GM04504 (cell line): ENCODE measurements at regions not wholly inside any gene's neighbourhood (a gene's known extent, or its start where the extent isn't known, plus 50 kb on each side); places are given as distances from the start of the nearest gene placed in this dataset.
"Not testable (repeated sequence)": the region's sequence is repeated elsewhere in the genome, so short reads cannot be mapped to it uniquely, and the experiment has no call there.

Experiments used
- DNase-seq: peaks from one replicate; pipeline ENCODE4 v3.0.0-alpha.2; 2012; ENCODE audit warnings: low read depth

GRCh38 chr10:107504011-107504410, 339.5 kb upstream of the SORCS1 start:
- DNase-seq = not testable (repeated sequence)

DNA sequence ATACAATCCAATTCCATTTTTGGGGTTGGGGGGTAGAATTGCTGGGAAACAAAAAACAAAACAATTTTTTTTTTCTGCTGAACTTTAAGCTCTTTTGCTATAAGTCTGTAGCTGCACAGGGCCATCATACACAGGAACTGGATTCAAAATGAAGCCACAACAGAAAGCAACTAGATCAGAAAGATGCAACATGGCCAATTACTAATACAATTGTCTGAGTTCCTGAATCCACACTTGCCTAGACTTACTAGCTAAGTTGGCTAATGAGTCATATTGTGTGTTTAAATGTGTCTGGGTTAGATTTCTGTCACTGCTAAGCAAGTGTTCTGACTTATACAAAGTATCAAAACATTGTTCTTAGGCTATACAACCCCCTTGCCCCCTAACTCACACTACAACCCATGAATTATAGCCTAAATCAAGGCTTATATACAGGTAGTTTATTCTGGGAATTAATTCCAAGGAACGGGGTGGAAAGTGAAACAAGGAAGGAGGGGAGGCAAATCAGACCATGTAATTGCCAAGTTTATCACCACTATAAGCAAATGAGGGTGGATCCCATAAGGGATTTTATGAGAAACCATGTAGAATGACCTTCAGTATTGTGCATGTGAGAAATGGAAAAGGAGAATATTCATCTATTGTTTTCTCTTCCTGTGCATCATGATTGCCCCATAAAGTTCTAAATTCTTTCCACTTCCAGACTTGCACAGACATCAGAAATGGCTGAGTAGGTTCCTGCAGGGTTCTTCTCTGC, 337.9 kb upstream of the SORCS1 start:
- DNase-seq = no peak

DNA sequence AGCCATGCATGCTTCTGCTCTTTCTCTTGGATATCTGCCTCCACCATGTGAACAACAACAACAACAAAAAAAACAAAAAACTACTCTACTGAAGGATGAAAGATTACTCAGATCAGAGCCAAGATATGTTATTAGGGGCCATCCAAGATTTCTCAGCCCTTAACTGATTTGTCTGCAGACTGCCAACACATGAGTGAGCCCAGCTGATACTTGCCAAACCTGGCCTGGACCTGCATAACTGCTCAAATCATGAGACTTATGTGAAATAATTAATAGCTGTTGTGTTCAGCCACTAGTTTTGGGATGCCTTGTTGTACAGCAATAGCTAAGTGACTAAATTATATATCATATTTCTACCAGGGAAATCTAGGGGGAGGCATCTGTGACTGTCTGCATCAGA, 334.5 kb upstream of the SORCS1 start:
- DNase-seq = no peak

DNA sequence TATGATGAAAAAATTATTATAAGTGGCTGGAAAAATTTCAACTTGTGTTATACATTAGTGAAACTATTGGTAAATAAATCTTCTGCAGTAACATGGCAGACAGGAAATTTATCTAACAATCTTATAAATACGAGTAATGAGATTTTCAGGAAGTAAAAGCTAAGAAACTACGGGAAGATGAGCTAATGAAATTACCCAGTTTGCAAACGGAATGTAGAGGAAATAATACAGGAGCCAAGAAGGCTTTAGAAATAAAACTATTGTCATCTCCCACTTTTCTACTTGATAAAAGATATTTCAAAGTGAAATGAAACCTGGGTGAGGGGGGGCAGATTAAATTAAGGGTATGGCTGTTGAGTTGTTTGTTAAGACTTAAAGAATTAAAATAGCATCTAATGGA, 332.5 kb upstream of the SORCS1 start:
- DNase-seq = no peak

GRCh38 chr10:107496594-107496993, 332.1 kb upstream of the SORCS1 start:
- DNase-seq = no peak

- no peak for DNase-seq
Measured at GRCh38 chr10:107492389-107492788, 327.9 kb upstream of the SORCS1 start.

GRCh38 chr10:107490389-107490788, 325.9 kb upstream of the SORCS1 start:
- DNase-seq = no peak

- DNase-seq = no peak
Measured at GRCh38 chr10:107487284-107487683, 322.8 kb upstream of the SORCS1 start.

GRCh38 chr10:107485019-107485418, 320.5 kb upstream of the SORCS1 start:
- DNase-seq = no peak

GRCh38 chr10:107481881-107482280, 317.4 kb upstream of the SORCS1 start:
- no peak for DNase-seq

- no peak for DNase-seq
Measured at GRCh38 chr10:107481224-107481623, 316.7 kb upstream of the SORCS1 start.

GRCh38 chr10:107480781-107481180, 316.3 kb upstream of the SORCS1 start:
- DNase-seq = no peak

DNA sequence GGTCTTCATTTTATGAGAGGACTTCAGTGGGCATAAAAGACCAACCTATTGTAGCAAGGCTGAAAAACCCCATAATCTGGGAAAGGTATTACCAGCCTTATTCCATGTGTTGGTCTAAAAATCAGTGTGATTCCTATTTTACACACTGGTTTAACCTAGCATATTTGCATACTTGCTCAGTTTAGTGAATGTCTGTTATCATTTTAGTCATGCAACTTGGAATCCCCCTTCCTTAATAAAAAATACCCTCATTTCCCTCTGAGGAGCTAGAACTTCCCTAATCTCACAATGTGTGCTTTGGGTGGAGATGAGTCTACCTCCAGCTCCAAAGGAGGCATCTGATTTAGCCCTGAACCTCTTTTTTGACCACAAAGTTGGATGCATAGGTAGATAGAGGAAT, 312.8 kb upstream of the SORCS1 start:
- no peak for DNase-seq

GRCh38 chr10:107476408-107476807, 311.9 kb upstream of the SORCS1 start:
- DNase-seq = no peak

DNA sequence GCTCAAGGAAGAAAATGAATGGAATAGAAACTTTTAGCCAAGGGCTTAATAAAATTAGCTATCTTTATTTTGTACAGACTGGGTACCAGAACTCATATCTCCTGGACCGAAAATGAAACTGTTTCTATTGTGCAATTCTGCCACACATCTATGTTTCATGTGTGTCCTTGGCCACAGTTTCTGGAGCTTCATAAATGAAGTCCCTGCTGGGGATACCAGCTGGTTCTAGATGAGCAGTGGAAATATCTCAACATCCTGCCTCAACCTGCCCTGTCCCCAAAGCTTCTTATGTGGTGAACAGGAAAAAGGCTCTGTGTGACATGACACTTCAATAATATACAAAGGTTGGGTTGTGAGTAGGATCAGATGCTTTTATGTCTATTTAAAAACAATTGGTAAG, 310.1 kb upstream of the SORCS1 start:
- no peak for DNase-seq

- no peak for DNase-seq
Measured at GRCh38 chr10:107473225-107473624, 308.7 kb upstream of the SORCS1 start.

- no peak for DNase-seq
Measured at GRCh38 chr10:107471911-107472310, 307.4 kb upstream of the SORCS1 start.

DNA sequence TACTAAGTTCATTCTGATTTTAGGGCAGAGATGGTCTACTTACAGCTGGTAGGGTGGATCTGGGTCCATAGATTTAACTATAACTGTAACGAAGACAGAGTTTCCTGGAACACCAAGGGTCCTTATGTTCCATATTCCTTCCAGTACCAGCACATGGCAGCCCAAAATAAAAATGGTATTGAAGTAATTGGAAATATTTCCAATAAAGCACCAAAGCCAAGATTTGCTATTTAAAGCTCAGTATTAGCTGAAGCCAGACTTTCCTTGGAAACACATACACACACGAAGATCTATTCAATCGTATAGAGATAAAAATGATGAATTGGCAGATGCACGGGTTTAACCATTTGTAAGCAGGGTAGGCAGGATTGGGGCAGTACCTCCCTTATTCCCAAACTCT, 289.1 kb upstream of the SORCS1 start:
- no peak for DNase-seq

GRCh38 chr10:107451047-107451446, 286.5 kb upstream of the SORCS1 start:
- DNase-seq = no peak

- DNase-seq = no peak
Measured at GRCh38 chr10:107450056-107450455, 285.6 kb upstream of the SORCS1 start.

- no peak for DNase-seq
Measured at GRCh38 chr10:107444443-107444842, 279.9 kb upstream of the SORCS1 start.

DNA sequence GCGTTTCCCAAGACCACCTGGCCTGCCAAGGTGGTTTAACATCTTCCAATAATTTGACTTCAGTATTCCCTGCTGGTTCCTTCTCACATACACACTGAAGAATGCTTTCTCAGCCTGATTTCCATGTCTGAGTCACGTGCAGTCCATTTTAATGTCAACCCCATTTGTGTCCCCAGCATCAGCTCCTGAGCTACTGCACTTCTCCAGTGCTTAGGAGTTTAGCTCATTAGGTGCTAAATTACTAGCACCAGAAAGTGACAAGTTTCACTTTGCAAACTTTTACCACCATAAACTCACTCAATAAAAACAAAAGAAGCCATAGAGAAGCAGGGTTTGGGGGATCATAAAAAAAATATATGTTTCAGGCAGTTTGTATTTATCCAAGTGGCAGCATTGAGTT, 279.3 kb upstream of the SORCS1 start:
- no peak for DNase-seq

DNA sequence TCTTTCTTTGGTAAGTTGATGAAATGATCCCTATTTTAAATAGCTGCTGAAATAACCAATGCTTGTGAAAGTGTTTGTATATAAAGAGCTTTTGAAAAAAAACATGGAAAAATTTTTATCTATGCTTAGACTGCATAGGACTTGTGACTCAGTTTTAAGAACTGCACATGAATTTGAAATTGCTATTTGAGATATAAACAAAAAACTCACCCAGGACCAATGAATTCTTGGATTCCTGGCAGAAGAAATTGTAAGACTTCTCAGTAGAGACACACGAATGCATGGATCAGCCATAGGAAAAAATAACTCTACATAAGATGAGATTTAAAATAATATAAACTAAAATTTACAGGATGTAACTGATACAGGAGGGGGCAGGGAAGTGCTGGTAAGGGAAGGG, 278.8 kb upstream of the SORCS1 start:
- no peak for DNase-seq

DNA sequence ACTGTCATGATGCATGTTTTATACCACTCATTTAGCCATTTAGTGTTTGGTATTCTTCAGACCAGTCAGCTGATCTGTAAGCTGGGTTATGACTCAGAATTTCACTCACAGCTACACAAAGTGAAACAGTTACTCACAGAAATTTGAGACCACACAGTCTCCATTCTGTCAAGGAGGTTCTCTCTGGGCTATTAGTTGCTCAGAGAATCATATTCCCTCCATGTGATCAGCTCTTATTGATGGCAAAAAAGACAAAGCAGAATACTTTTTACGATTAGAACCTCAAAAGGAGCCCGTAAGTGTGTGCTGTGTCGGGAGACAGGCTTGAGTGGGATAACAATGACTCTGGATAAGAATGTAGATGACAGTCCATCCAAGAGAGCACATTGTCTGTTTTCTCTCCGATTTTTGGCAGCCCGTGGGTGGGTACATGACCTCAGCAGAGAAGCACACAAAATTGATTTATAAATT, 277.6 kb upstream of the SORCS1 start:
- DNase-seq = no peak
